ENCODE measurements at regions not wholly inside any gene's neighbourhood (a gene's known extent, or its start where the extent isn't known, plus 50 kb on each side); places are given as distances from the start of the nearest gene placed in this dataset.

DNA sequence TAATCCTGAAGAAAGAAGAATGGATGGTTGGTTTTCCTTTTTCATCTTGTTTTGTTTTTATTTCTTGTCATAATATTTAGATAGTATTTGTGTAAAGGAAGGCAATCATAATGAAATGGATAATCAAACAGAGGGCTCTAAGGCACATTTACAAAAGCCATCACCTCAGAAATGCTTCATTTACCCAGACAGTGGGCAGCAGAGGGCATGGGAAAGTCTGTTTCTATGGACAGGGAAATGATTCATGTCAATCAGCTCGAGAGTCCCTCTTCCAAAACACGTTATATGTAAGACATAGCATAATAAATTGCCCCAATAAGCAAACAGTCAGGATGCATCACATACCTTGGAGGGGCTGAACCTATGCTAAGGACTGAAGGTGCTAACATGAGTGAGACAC, 426.1 kb downstream of the PLPP3 start:
- Histone ChIP-seq H3K4me1 (ENCODE audit: control insufficient read depth, insufficient read depth, low read length) (no peaks in the 10 kb centered on the region), H3K9ac (ENCODE audit: low read length) (no peak overlapping the region), H3K27ac (ENCODE audit: low read depth, low read length) (no peak overlapping the region), H3K27me3 (ENCODE audit: control insufficient read depth, insufficient read depth, low read length) (no peaks in the 10 kb centered on the region), H3K4me3 (ENCODE audit: low read length) (no peak overlapping the region), H3K36me3 (ENCODE audit: control insufficient read depth, insufficient read depth, low read length) (no peaks in the 10 kb centered on the region)

DNA sequence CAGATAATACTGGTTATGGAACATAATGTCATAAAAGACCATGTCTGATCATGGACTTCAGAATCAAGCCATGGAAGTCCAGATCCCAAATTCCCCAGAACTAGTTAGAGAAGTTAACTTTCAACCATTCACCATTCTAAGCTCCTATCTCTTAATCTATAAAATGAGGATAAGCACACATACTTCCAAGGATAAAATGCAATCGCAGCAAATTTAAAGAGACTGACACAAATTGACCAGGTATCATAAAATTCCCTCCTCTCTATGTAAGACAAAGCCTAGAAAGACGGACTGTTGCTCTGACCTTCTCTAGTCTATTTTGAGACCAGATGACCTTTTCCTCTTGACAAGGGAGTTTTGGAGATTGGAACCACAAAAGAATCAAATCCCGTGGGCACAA, 426.7 kb downstream of the PLPP3 start:
- H3K4me3 ChIP-seq (ENCODE audit: low read length), result no peak overlapping the region
- no peaks in the 10 kb centered on the region for H3K4me1 ChIP-seq (ENCODE audit: control insufficient read depth, insufficient read depth, low read length)
- H3K27me3 ChIP-seq (ENCODE audit: control insufficient read depth, insufficient read depth, low read length), result no peaks in the 10 kb centered on the region
- no peaks in the 10 kb centered on the region for H3K36me3 ChIP-seq (ENCODE audit: control insufficient read depth, insufficient read depth, low read length)
- no peak overlapping the region for H3K27ac ChIP-seq (ENCODE audit: low read depth, low read length)
- no peak overlapping the region for H3K9ac ChIP-seq (ENCODE audit: low read length)

DNA sequence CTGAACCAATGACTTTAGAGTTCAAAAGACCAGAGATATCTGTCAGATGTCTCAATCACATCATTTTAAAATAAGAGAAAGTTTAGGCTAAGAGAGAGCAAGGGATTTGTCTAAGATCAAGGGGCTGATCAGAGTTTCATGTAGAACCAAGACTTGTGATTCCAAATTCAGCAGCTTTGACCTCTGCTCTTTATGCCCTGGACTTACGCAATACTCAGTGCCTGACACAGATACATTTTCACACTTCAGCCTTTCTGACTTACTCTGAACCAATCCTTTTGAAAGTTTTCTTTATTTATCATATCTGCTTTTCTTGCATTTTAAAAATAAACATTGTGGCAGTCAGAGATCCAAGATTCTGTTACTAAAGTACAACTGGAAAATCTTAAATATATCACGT, 428.0 kb downstream of the PLPP3 start:
- Histone ChIP-seq H3K4me1 (ENCODE audit: control insufficient read depth, insufficient read depth, low read length) (peaks cover 4% of the 10 kb centered on the region), H3K27me3 (ENCODE audit: control insufficient read depth, insufficient read depth, low read length) (no peaks in the 10 kb centered on the region), H3K9ac (ENCODE audit: low read length) (no peak overlapping the region), H3K4me3 (ENCODE audit: low read length) (no peak overlapping the region), H3K36me3 (ENCODE audit: control insufficient read depth, insufficient read depth, low read length) (no peaks in the 10 kb centered on the region), H3K27ac (ENCODE audit: low read depth, low read length) (no peak overlapping the region)

DNA sequence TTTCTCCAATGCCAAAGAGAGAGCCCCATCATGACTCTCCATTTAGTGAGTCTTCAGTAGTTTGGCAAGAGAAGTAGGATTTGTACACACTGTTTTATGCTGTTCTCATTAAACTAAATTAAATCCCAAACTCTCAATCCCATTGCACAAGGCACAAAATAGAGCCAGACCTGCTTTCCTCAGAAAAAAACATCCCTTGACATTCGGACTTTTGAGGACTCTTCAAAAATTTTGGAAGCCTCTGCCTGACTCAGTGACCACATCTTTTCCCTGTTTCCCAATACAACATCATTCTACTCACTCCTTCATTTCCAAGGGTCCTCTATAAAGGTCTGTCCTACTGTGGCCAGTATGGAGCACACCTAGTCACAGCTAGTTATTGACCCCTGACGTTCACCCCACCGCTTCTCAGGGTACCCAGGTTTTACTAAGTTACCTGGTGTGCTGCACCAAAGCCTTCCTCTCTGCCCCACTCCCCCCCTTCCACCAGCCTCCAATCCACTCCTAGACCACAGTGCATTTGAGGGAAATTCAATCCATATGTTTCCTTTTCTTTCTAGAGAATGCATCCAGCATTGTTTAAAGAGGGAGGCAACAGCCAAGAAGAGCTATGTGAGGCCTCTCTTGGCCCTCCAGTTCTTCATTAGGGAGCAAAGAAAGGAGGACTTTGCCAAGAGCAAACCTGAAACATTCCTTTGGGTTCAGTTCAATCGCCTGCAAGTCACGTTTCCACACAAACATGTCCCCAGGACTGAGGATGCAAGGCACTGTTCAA, 428.7 kb downstream of the PLPP3 start:
- Histone ChIP-seq H3K27ac (ENCODE audit: low read depth, low read length) (no peak overlapping the region), H3K4me3 (ENCODE audit: low read length) (no peak overlapping the region), H3K36me3 (ENCODE audit: control insufficient read depth, insufficient read depth, low read length) (no peaks in the 10 kb centered on the region), H3K27me3 (ENCODE audit: control insufficient read depth, insufficient read depth, low read length) (no peaks in the 10 kb centered on the region), H3K4me1 (ENCODE audit: control insufficient read depth, insufficient read depth, low read length) (peaks cover 5% of the 10 kb centered on the region), H3K9ac (ENCODE audit: low read length) (no peak overlapping the region)

DNA sequence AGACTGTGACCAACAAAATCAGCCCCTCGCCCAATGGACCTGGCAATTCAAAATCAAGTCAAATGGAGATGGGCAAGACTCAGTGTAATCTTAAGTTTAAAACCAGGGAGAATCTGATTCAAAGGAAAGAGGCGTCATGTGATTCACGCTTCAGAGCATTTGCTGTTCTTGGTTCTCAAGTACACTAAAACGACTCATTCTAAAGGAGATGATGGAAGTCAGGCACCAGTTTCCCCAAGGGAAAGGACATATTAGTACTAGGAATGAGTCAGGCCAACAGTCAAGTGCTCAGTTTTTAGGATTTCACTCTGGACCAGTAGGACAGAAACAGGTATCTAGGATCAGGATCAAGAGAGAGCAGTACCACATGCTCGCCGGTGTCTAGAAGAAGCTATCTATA, 429.6 kb downstream of the PLPP3 start:
- Histone ChIP-seq H3K9ac (ENCODE audit: low read length) (no peak overlapping the region), H3K4me1 (ENCODE audit: control insufficient read depth, insufficient read depth, low read length) (peaks cover 5% of the 10 kb centered on the region), H3K4me3 (ENCODE audit: low read length) (no peak overlapping the region), H3K27ac (ENCODE audit: low read depth, low read length) (no peak overlapping the region), H3K27me3 (ENCODE audit: control insufficient read depth, insufficient read depth, low read length) (no peaks in the 10 kb centered on the region), H3K36me3 (ENCODE audit: control insufficient read depth, insufficient read depth, low read length) (no peaks in the 10 kb centered on the region)

DNA sequence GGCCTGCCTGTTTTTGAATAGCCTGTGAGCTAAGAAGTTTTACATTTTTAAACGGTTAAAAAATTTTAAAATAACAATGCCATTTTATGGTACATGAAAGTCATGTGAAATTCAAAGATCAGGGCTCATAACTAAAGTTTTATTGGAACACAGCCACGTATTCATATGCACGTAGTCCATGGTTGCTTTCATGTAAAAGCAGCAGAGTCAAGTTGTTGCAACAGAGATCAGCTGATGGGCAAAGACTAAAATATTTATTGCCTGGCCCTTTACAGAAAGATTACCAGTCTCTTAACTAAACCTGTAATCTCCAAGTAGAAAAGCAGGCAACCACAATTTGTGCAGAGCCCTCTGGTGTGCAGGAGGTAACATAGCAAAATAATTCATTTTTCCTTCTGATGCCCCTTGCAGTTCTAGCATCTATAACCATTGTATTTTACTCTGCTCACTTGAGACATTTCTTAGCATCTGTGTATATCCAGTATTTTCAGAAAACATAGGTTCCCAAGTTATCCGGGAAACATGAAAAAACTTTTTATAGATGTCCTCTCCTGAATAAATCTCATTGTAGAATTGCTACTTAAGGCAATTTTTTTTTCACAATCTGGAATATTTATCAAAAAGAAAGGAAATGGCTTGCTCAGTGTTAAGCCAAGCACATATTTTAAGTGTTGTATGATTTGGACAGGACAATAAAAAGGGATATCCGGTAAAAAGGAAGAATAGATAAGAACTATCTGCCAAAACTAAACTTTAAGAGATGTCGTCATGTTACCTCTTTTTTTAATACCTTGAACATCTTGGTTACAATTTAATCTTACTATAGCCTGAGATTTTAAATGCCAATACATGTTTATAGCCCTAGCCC, 430.8 kb downstream of the PLPP3 start:
- Histone ChIP-seq H3K36me3 (ENCODE audit: control insufficient read depth, insufficient read depth, low read length) (no peaks in the 10 kb centered on the region), H3K4me1 (ENCODE audit: control insufficient read depth, insufficient read depth, low read length) (peaks cover 5% of the 10 kb centered on the region), H3K4me3 (ENCODE audit: low read length) (no peak overlapping the region), H3K27ac (ENCODE audit: low read depth, low read length) (no peak overlapping the region), H3K27me3 (ENCODE audit: control insufficient read depth, insufficient read depth, low read length) (no peaks in the 10 kb centered on the region), H3K9ac (ENCODE audit: low read length) (no peak overlapping the region)

DNA sequence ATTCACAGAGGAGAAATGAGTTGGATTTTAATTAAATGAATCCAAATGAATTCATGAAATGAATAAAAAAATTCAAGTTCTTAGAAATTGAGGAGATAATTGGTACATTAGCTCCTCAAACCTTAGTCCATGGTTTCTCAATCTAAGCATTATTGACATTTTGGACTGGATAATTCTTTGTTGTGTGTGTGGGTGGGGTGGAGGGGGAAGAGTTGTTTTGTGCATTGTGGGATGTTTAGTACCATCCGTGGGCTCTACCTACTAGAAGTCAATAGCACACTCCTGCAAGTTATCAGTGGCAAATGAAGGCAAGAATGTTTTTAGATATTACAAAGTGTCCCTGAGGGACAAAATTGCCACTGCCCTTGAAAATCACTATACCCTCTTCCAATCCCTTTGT, 431.9 kb downstream of the PLPP3 start:
- Histone ChIP-seq H3K4me1 (ENCODE audit: control insufficient read depth, insufficient read depth, low read length) (peaks cover 5% of the 10 kb centered on the region), H3K36me3 (ENCODE audit: control insufficient read depth, insufficient read depth, low read length) (no peaks in the 10 kb centered on the region), H3K27ac (ENCODE audit: low read depth, low read length) (no peak overlapping the region), H3K27me3 (ENCODE audit: control insufficient read depth, insufficient read depth, low read length) (no peaks in the 10 kb centered on the region), H3K9ac (ENCODE audit: low read length) (no peak overlapping the region), H3K4me3 (ENCODE audit: low read length) (no peak overlapping the region)

DNA sequence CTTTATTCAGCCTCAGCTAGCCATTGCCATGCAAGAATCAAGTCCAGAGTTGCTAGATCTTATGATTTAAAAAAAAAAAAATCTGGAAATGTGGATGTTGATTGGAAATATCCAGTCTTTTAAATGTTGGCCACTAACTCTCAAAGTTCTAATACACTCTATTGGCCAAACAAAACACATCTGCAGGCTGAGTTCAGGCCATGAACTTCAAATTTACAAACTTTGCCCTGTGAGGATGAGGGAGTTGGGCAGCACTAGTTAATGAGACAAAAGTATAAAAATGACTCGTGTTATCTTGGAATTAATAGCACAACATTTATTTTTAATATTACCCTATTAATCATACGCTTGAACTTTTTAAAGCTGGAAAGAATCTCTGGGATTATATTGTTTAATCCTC, 432.3 kb downstream of the PLPP3 start:
- H3K4me3 ChIP-seq (ENCODE audit: low read length), result no peak overlapping the region
- no peak overlapping the region for H3K9ac ChIP-seq (ENCODE audit: low read length)
- no peaks in the 10 kb centered on the region for H3K27me3 ChIP-seq (ENCODE audit: control insufficient read depth, insufficient read depth, low read length)
- no peak overlapping the region for H3K27ac ChIP-seq (ENCODE audit: low read depth, low read length)
- no peaks in the 10 kb centered on the region for H3K36me3 ChIP-seq (ENCODE audit: control insufficient read depth, insufficient read depth, low read length)
- H3K4me1 ChIP-seq (ENCODE audit: control insufficient read depth, insufficient read depth, low read length), result peaks cover 5% of the 10 kb centered on the region

DNA sequence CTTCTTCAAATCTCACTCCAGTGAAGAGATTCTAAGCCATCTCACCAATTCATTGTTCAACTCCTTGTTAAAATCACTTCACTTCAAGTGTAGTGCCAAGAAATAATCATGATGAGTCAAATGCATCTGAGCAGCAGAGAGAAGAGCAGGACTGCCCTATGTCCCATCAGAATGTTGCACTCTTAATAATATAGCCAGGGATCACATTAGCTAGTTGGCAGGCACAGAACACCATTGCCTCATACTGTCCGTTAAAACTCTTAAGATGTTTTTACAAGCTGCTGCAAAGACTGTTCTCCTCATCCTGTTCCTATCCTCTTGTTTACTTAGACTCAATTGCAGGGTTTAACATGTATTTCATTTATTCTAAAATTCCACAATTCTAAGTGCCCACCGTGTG, 432.9 kb downstream of the PLPP3 start:
- Histone ChIP-seq H3K9ac (ENCODE audit: low read length) (no peak overlapping the region), H3K36me3 (ENCODE audit: control insufficient read depth, insufficient read depth, low read length) (no peaks in the 10 kb centered on the region), H3K4me3 (ENCODE audit: low read length) (no peak overlapping the region), H3K27ac (ENCODE audit: low read depth, low read length) (no peak overlapping the region), H3K27me3 (ENCODE audit: control insufficient read depth, insufficient read depth, low read length) (no peaks in the 10 kb centered on the region), H3K4me1 (ENCODE audit: control insufficient read depth, insufficient read depth, low read length) (peaks cover 5% of the 10 kb centered on the region)

DNA sequence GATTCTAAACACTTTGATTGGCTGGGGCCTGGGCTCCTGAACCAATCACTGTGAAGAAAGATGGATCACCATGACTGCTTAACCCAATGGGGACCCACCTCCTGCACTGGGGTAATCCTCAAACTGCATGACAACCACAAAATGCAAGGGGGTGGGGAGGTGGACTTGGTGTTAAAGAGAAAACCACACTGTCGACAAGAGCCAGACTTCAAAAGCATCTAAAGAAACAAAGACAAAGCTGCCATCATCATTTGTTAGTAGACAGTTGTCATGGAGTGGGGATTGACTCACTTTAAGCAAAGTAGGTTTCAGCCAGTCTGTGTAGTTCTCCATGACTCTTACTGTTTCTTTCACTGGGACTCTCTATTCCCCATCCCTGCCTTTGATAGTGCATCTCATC, 433.8 kb downstream of the PLPP3 start:
- H3K27ac ChIP-seq (ENCODE audit: low read depth, low read length), result no peak overlapping the region

DNA sequence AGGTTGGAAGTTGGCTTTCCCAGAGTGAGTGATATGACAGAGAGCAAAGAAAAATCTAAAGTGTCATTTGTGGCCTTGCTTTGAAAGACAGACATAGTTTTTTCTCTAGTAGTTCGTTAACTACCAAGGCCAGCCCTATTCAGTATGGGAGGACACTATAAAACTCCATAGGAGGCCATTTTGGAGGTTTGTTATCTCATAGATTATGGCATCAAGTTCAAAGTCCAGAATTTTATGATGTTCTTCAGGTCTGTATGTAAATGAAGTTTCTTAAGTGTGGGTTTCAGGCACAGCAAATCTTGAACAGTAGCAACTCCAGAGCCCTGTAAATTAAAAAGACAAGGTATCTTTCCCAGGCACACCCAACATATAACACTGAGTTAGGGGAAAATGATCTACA, 437.1 kb downstream of the PLPP3 start:
- Histone ChIP-seq H3K27ac (ENCODE audit: low read depth, low read length) (no peak overlapping the region), H3K4me3 (ENCODE audit: low read length) (no peak overlapping the region), H3K36me3 (ENCODE audit: control insufficient read depth, insufficient read depth, low read length) (no peaks in the 10 kb centered on the region), H3K27me3 (ENCODE audit: control insufficient read depth, insufficient read depth, low read length) (no peaks in the 10 kb centered on the region), H3K4me1 (ENCODE audit: control insufficient read depth, insufficient read depth, low read length) (peaks cover 5% of the 10 kb centered on the region), H3K9ac (ENCODE audit: low read length) (no peak overlapping the region)

More for the DNA sequence above, 433.8 kb downstream of the PLPP3 start:
- Histone ChIP-seq H3K9ac (ENCODE audit: low read length) (no peak overlapping the region), H3K4me3 (ENCODE audit: low read length) (no peak overlapping the region), H3K4me1 (ENCODE audit: control insufficient read depth, insufficient read depth, low read length) (peaks cover 5% of the 10 kb centered on the region), H3K27me3 (ENCODE audit: control insufficient read depth, insufficient read depth, low read length) (no peaks in the 10 kb centered on the region), H3K36me3 (ENCODE audit: control insufficient read depth, insufficient read depth, low read length) (no peaks in the 10 kb centered on the region)

DNA sequence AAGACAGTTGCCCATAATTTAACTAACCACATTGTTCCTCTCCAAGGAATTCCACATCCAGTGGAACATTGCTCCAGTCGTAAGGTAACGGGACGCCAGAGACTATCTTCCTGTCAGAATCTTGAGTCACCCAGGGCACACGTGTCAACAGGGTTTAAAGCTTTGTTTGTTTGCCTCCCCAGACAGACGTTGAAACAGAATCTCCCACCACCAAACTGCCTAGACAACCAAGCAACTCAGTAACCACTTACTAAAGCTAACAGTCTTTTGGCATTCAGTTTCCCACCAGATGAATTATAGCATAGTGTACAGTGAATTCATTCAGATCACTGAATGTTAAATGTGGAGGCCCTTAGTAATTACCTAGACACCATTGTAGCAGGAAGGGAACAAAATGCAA, 439.5 kb downstream of the PLPP3 start:
- Histone ChIP-seq H3K27ac (ENCODE audit: low read depth, low read length) (no peak overlapping the region), H3K4me1 (ENCODE audit: control insufficient read depth, insufficient read depth, low read length) (no peaks in the 10 kb centered on the region), H3K27me3 (ENCODE audit: control insufficient read depth, insufficient read depth, low read length) (no peaks in the 10 kb centered on the region), H3K4me3 (ENCODE audit: low read length) (no peak overlapping the region), H3K36me3 (ENCODE audit: control insufficient read depth, insufficient read depth, low read length) (no peaks in the 10 kb centered on the region), H3K9ac (ENCODE audit: low read length) (no peak overlapping the region)

Measured in rectal smooth muscle tissue (tissue), 1 donor.